ENCODE measurements at regions not wholly inside any gene's neighbourhood (a gene's known extent, or its start where the extent isn't known, plus 50 kb on each side); places are given as distances from the start of the nearest gene placed in this dataset.

GRCh38 chr5:56460681-56461191 lies 227.6 kb upstream of the ANKRD55 start:
- H2AFZ ChIP-seq (ENCODE audit: low read depth, low read length), result no peak overlapping the region

GRCh38 chr5:56460195-56460546 lies 227.0 kb upstream of the ANKRD55 start:
- no peaks in the 10 kb centered on the region for H3K79me2 ChIP-seq (replicated peaks; ENCODE audit: insufficient read depth, low read length)
- no peaks in the 10 kb centered on the region for H4K20me1 ChIP-seq (ENCODE audit: insufficient read depth)
- no peaks in the 10 kb centered on the region for H3K9me3 ChIP-seq (ENCODE audit: low read length)
- H3K27ac ChIP-seq (ENCODE audit: low read length), result no peak overlapping the region
- H3K9ac ChIP-seq (ENCODE audit: low read length), result no peak overlapping the region
- H3K27me3 ChIP-seq (ENCODE audit: insufficient read depth, low read depth, low read length), result no peaks in the 10 kb centered on the region
- no peak overlapping the region for H2AFZ ChIP-seq (ENCODE audit: low read depth, low read length)
- no peaks in the 10 kb centered on the region for H3K9me2 ChIP-seq (ENCODE audit: insufficient read depth, low read length)
- H3K4me3 ChIP-seq (ENCODE audit: low read length), result no peak overlapping the region
- H3F3A ChIP-seq (ENCODE audit: insufficient read depth, low read length, poor library complexity, severe bottlenecking), result no peaks in the 10 kb centered on the region
- no peak overlapping the region for H3K4me2 ChIP-seq (ENCODE audit: low read length)
- no peaks in the 10 kb centered on the region for H3K36me3 ChIP-seq (ENCODE audit: insufficient read depth, low read length)
- TF ChIP-seq REST (IDR thresholded peaks at IDR 0.05; ENCODE audit: borderline replicate concordance) (no peak), POLR2AphosphoS5 (IDR thresholded peaks at IDR 0.05) (no peak), SMC3 (conservative IDR thresholded peaks at IDR 0.05; ENCODE audit: poor library complexity) (no peak), EZH2 (IDR thresholded peaks at IDR 0.05; ENCODE audit: borderline replicate concordance, insufficient read depth, low read length, poor library complexity, severe bottlenecking) (no peak), MXI1 (conservative IDR thresholded peaks at IDR 0.05; ENCODE audit: poor library complexity, severe bottlenecking) (no peak), EP300 (conservative IDR thresholded peaks at IDR 0.05; ENCODE audit: poor library complexity, severe bottlenecking) (no peak)

More at GRCh38 chr5:56460681-56461191, 227.6 kb upstream of the ANKRD55 start:
- Histone ChIP-seq H4K20me1 (ENCODE audit: insufficient read depth) (no peaks in the 10 kb centered on the region), H3K79me2 (replicated peaks; ENCODE audit: insufficient read depth, low read length) (no peaks in the 10 kb centered on the region), H3K27ac (ENCODE audit: low read length) (no peak overlapping the region), H3K36me3 (ENCODE audit: insufficient read depth, low read length) (no peaks in the 10 kb centered on the region), H3F3A (ENCODE audit: insufficient read depth, low read length, poor library complexity, severe bottlenecking) (no peaks in the 10 kb centered on the region), H3K4me2 (ENCODE audit: low read length) (no peak overlapping the region), H3K4me3 (ENCODE audit: low read length) (no peak overlapping the region), H3K9me3 (ENCODE audit: low read length) (no peaks in the 10 kb centered on the region), H3K27me3 (ENCODE audit: insufficient read depth, low read depth, low read length) (no peaks in the 10 kb centered on the region), H3K9me2 (ENCODE audit: insufficient read depth, low read length) (no peaks in the 10 kb centered on the region), H3K9ac (ENCODE audit: low read length) (no peak overlapping the region)
- no peak for TF ChIP-seq POLR2AphosphoS5 (IDR thresholded peaks at IDR 0.05)
- TF ChIP-seq RAD21 (conservative IDR thresholded peaks at IDR 0.05), result no peak
- no peak for TF ChIP-seq REST (IDR thresholded peaks at IDR 0.05; ENCODE audit: borderline replicate concordance)
- no peak for TF ChIP-seq MXI1 (conservative IDR thresholded peaks at IDR 0.05; ENCODE audit: poor library complexity, severe bottlenecking)
- no peak for TF ChIP-seq SMC3 (conservative IDR thresholded peaks at IDR 0.05; ENCODE audit: poor library complexity)
- TF ChIP-seq TAF1 (IDR thresholded peaks at IDR 0.05; ENCODE audit: low read depth), result no peak
- TF ChIP-seq EP300 (conservative IDR thresholded peaks at IDR 0.05; ENCODE audit: poor library complexity, severe bottlenecking), result no peak
- no peak for TF ChIP-seq CTCF (IDR thresholded peaks at IDR 0.05; ENCODE audit: poor library complexity, severe bottlenecking)
- TF ChIP-seq EZH2 (IDR thresholded peaks at IDR 0.05; ENCODE audit: borderline replicate concordance, insufficient read depth, low read length, poor library complexity, severe bottlenecking), result no peak
